H1 (cell line): ENCODE measurements at regions not wholly inside any gene's neighbourhood (a gene's known extent, or its start where the extent isn't known, plus 50 kb on each side); places are given as distances from the start of the nearest gene placed in this dataset.

Source experiments
- CTCF ChIA-PET: fragments of 300-600 bp; sonication (Branson Sonifier 250); formaldehyde crosslinking; loops from one replicate; lab custom pipeline; 2021; ENCODE audit not compliant: partially characterized antibody; lab: Charles Lee
- POLR2A ChIA-PET: fragments of 300-600 bp; sonication (Branson Sonifier 250); formaldehyde crosslinking; loops from one replicate; lab custom pipeline; 2021; ENCODE audit warnings: inconsistent platforms; ENCODE audit not compliant: partially characterized antibody; lab: Charles Lee
- DNase-seq, 2 experiments: peaks; one replicate each; pipeline versions ENCODE4 v3.0.0 to v3.0.0-alpha.2; 2010 to 2022; ENCODE audit warnings: low spot score in 2 of 2, low read depth in 1 of 2, mixed read lengths in 1 of 2
- FAIRE-seq: peaks from 2 replicates; lab custom pipeline; 2011; peaks lifted over from hg19 to GRCh38; lab: Jason Lieb, UNC
- H2AFZ ChIP-seq: 2 replicates; pipeline ENCODE4 v1.8.1; 2012; ENCODE audit warnings: low read length, inconsistent platforms
- H2AK5ac ChIP-seq: 2 replicates; pipeline ENCODE4 v1.6.1; 2013; ENCODE audit warnings: low read depth, low read length
- H2BK120ac ChIP-seq: replicated peaks from 2 replicates; pipeline ENCODE3; 2013; ENCODE audit warnings: low read depth, low read length, inconsistent platforms
- H2BK12ac ChIP-seq: 2 replicates; pipeline ENCODE4 v1.6.1; 2013; ENCODE audit warnings: low read depth, low read length
- H2BK15ac ChIP-seq: 2 replicates; pipeline ENCODE4 v1.6.1; 2013; ENCODE audit warnings: low read length
- H2BK20ac ChIP-seq: 2 replicates; pipeline ENCODE4 v1.6.1; 2013; ENCODE audit warnings: low read length
- H2BK5ac ChIP-seq: 2 replicates; pipeline ENCODE4 v1.6.1; 2013; ENCODE audit warnings: low read depth, low read length
- H3K14ac ChIP-seq: 2 replicates; pipeline ENCODE4 v1.6.1; 2013; ENCODE audit warnings: inconsistent platforms; ENCODE audit not compliant: insufficient read length
- H3K18ac ChIP-seq: 2 replicates; pipeline ENCODE4 v1.6.1; 2013; ENCODE audit warnings: low read length; ENCODE audit errors: extremely low read depth
- H3K23ac ChIP-seq: 2 replicates; pipeline ENCODE4 v1.6.1; 2013; ENCODE audit warnings: inconsistent platforms; ENCODE audit not compliant: insufficient read length
- H3K23me2 ChIP-seq: 2 replicates; pipeline ENCODE4 v1.6.1; 2013; ENCODE audit warnings: low read depth, low read length
- H3K27ac ChIP-seq: 2 replicates; pipeline ENCODE4 v1.6.1; 2011; ENCODE audit warnings: low read depth, low read length, inconsistent platforms
- H3K27me3 ChIP-seq, 4 experiments: replicated peaks in 1 of 4; 1 replicate in 1 of 4; 2 replicates in 3 of 4; pipeline versions ENCODE4 v1.6.1 to v1.8.1; 2011 to 2013; ENCODE audit warnings: low read length in 3 of 4, mild to moderate bottlenecking in 3 of 4, inconsistent platforms in 2 of 4, mixed read lengths in 2 of 4, moderate library complexity in 1 of 4; ENCODE audit not compliant: control insufficient read depth in 3 of 4, insufficient read depth in 3 of 4; ENCODE audit errors: extremely low read depth in 1 of 4
- H3K36me3 ChIP-seq, 4 experiments: 2 replicates each; pipeline versions ENCODE4 v1.6.1 to v1.8.1; 2011 to 2013; ENCODE audit warnings: mild to moderate bottlenecking in 4 of 4, low read length in 3 of 4, moderate library complexity in 2 of 4, control low read depth in 1 of 4, inconsistent platforms in 1 of 4; ENCODE audit not compliant: insufficient read depth in 4 of 4, control insufficient read depth in 2 of 4
- H3K4ac ChIP-seq: replicated peaks from 2 replicates; pipeline ENCODE3; 2013; ENCODE audit warnings: low read length, low read depth, mixed read lengths, inconsistent platforms; ENCODE audit not compliant: insufficient read length
- H3K4me1 ChIP-seq, 4 experiments: replicated peaks in 1 of 4; 1 replicate in 1 of 4; 2 replicates in 3 of 4; pipeline versions ENCODE4 v1.6.1 to v1.8.1; 2011 to 2013; ENCODE audit warnings: low read length in 3 of 4, inconsistent platforms in 2 of 4, mixed read lengths in 1 of 4; ENCODE audit not compliant: insufficient read depth in 4 of 4, control insufficient read depth in 3 of 4
- H3K4me2 ChIP-seq, 2 experiments: 2 replicates each; pipeline versions ENCODE4 v1.6.1 to v1.8.1; 2011 to 2013; ENCODE audit warnings: low read depth in 2 of 2, low read length in 2 of 2, control low read depth in 1 of 2, inconsistent platforms in 1 of 2, mild to moderate bottlenecking in 1 of 2; ENCODE audit not compliant: insufficient read depth in 1 of 2
- H3K4me3 ChIP-seq, 4 experiments: fragments of 200-600, 300-600 bp in 1 of 4; sonication (generic), shearing (Covaris generic), sonication (Bioruptor Twin) in 1 of 4; 2 replicates each; pipeline versions ENCODE4 v1.5.1 to v1.8.1; 2011 to 2016; ENCODE audit warnings: low read length in 4 of 4, low read depth in 3 of 4, control low read depth in 2 of 4, inconsistent platforms in 2 of 4, mild to moderate bottlenecking in 2 of 4, mixed read lengths in 1 of 4, moderate library complexity in 1 of 4; ENCODE audit not compliant: insufficient read depth in 2 of 4; ENCODE audit errors: extremely low read depth in 1 of 4
- H3K56ac ChIP-seq: replicated peaks from 2 replicates; pipeline ENCODE3; 2013; ENCODE audit warnings: low read depth, mild to moderate bottlenecking, mixed read lengths, low read length, inconsistent platforms; ENCODE audit not compliant: insufficient read length
- H3K79me1 ChIP-seq: 2 replicates; pipeline ENCODE4 v1.6.1; 2013; ENCODE audit warnings: low read depth, low read length, control low read depth
- H3K79me2 ChIP-seq, 2 experiments: 2 replicates each; pipeline versions ENCODE4 v1.6.1 to v1.8.1; 2012 to 2013; ENCODE audit warnings: low read length in 2 of 2, mild to moderate bottlenecking in 2 of 2, inconsistent platforms in 1 of 2; ENCODE audit not compliant: insufficient read depth in 2 of 2, control insufficient read depth in 1 of 2
- H3K9ac ChIP-seq, 4 experiments: replicated peaks in 1 of 4; 1 replicate in 1 of 4; 2 replicates in 3 of 4; pipeline versions ENCODE4 v1.6.1 to v1.8.1; 2011 to 2013; ENCODE audit warnings: low read depth in 3 of 4, low read length in 3 of 4, control low read depth in 2 of 4, mild to moderate bottlenecking in 2 of 4, moderate library complexity in 2 of 4, inconsistent platforms in 1 of 4; ENCODE audit errors: extremely low read depth in 1 of 4
- H3K9me3 ChIP-seq, 2 experiments: 2 replicates each; pipeline versions ENCODE4 v1.6.1 to v1.8.1; 2012 to 2013; ENCODE audit warnings: mild to moderate bottlenecking in 2 of 2, moderate library complexity in 2 of 2, control low read depth in 1 of 2, inconsistent platforms in 1 of 2, low read depth in 1 of 2, low read length in 1 of 2, mixed read lengths in 1 of 2; ENCODE audit not compliant: insufficient read depth in 2 of 2
- H4K20me1 ChIP-seq, 2 experiments: replicated peaks in 1 of 2; 2 replicates each; pipeline versions ENCODE3 to v1.8.1; 2011 to 2013; ENCODE audit warnings: inconsistent platforms in 2 of 2, low read length in 2 of 2, mild to moderate bottlenecking in 1 of 2; ENCODE audit not compliant: insufficient read depth in 2 of 2, control insufficient read depth in 1 of 2
- H4K5ac ChIP-seq: 2 replicates; pipeline ENCODE4 v1.6.1; 2013; ENCODE audit warnings: low read length, low read depth, mixed read lengths, inconsistent platforms; ENCODE audit not compliant: insufficient read length
- H4K8ac ChIP-seq: 2 replicates; pipeline ENCODE4 v1.8.0; 2013; ENCODE audit warnings: mild to moderate bottlenecking, moderate library complexity, low read length, inconsistent platforms; ENCODE audit not compliant: insufficient read depth; ENCODE audit errors: extremely low read depth
- H4K91ac ChIP-seq: replicated peaks from 2 replicates; pipeline ENCODE3; 2013; ENCODE audit warnings: low read length, mixed read lengths, inconsistent platforms; ENCODE audit not compliant: insufficient read length
- ATF2 ChIP-seq: IDR thresholded peaks from 2 replicates; pipeline ENCODE4 v1.6.1; 2012; ENCODE audit warnings: low read length, inconsistent platforms
- BCL11A ChIP-seq, 2 experiments: IDR thresholded peaks; one replicate each; pipeline ENCODE4 v1.6.1; 2011; ENCODE audit warnings: low read depth in 2 of 2, low read length in 2 of 2, mild to moderate bottlenecking in 2 of 2
- GTF2F1 ChIP-seq: IDR thresholded peaks from 2 replicates; pipeline ENCODE4 v1.6.1; 2012; ENCODE audit warnings: low read depth, low read length, improper control_type of control experiment, borderline replicate concordance
- MAFK ChIP-seq: IDR thresholded peaks from 2 replicates; pipeline ENCODE4 v1.6.1; 2012; ENCODE audit warnings: low read depth, mild to moderate bottlenecking, improper control_type of control experiment, low read length
- RAD21 ChIP-seq, 2 experiments: IDR thresholded peaks in 1 of 2; conservative IDR thresholded peaks in 1 of 2; 2 replicates each; pipeline ENCODE4 v1.6.1; 2011; ENCODE audit warnings: low read depth in 2 of 2, low read length in 2 of 2, improper control_type of control experiment in 1 of 2, inconsistent platforms in 1 of 2, mild to moderate bottlenecking in 1 of 2, moderate library complexity in 1 of 2
- SRF ChIP-seq: IDR thresholded peaks from 2 replicates; pipeline ENCODE4 v1.6.1; 2011; ENCODE audit warnings: mild to moderate bottlenecking, low read depth, low read length, moderate library complexity
- YY1 ChIP-seq: IDR thresholded peaks from 2 replicates; pipeline ENCODE4 v1.6.1; 2011; ENCODE audit warnings: low read depth, mild to moderate bottlenecking, low read length
- WGBS, 2 experiments: shearing (Covaris generic) in 1 of 2; methylation state at CpG; one replicate each; pipeline versions ENCODE4 v1.1.6 to v1.1.7; 2013 to 2015; ENCODE audit warnings: low lambda C conversion rate in 2 of 2, mixed read lengths in 2 of 2, inconsistent platforms in 1 of 2, low coverage in 1 of 2, missing lambda C conversion rate in 1 of 2; ENCODE audit not compliant: insufficient replicate concordance in 2 of 2, insufficient coverage in 1 of 2, insufficient read length in 1 of 2; ENCODE audit errors: extremely low coverage in 1 of 2, missing lambda C conversion rate in 1 of 2; 5-methylcytosine and 5-hydroxymethylcytosine counted together

- H3K79me1 ChIP-seq: no peaks in the 10 kb centered on the region
- H3K9ac ChIP-seq: no peak overlapping the region
- TF ChIP-seq MAFK: no peak
- no peak for TF ChIP-seq YY1
- no peak for TF ChIP-seq RAD21 (IDR thresholded peaks at IDR 0.05 in 1 of 2, conservative IDR thresholded peaks at IDR 0.05 in 1 of 2; ENCODE audit: low read depth in 2 of 2, low read length in 2 of 2)
- no peak for TF ChIP-seq BCL11A (IDR thresholded peaks at IDR 0.05; ENCODE audit: low read depth in 2 of 2, low read length in 2 of 2)
- no peak for TF ChIP-seq SRF
- TF ChIP-seq GTF2F1: no peak
- TF ChIP-seq ATF2: no peak
- H4K8ac ChIP-seq: no peak overlapping the region
- CTCF ChIA-PET: no interaction called here
- H3K23ac ChIP-seq: no peak overlapping the region
- H3K18ac ChIP-seq: no peak overlapping the region
- H3K4me2 ChIP-seq: no peak overlapping the region
- DNase-seq (no peak), FAIRE-seq (no peak)
- no peak overlapping the region for H3K4ac ChIP-seq
- H2BK120ac ChIP-seq: no peak overlapping the region
- H2BK15ac ChIP-seq: no peak overlapping the region
- no peak overlapping the region for H4K5ac ChIP-seq
- H4K91ac ChIP-seq: no peak overlapping the region
- H4K20me1 ChIP-seq: peaks cover 0 to 2% of the 10 kb centered on the region in 2 experiments
- H3K27ac ChIP-seq: no peak overlapping the region
- POLR2A ChIA-PET: no interaction called here
- no peak overlapping the region for H2BK20ac ChIP-seq
- H3K9me3 ChIP-seq: peaks cover 0 to 3% of the 10 kb centered on the region in 2 experiments; a peak in 1 of 4 replicates
- H3K4me3 ChIP-seq: no peak overlapping the region
- no peak overlapping the region for H2BK5ac ChIP-seq
- no peaks in the 10 kb centered on the region for H3K79me2 ChIP-seq
- no peak overlapping the region for H3K14ac ChIP-seq
- H2BK12ac ChIP-seq: no peak overlapping the region
- H2AFZ ChIP-seq: no peak overlapping the region
- no peaks in the 10 kb centered on the region for H3K36me3 ChIP-seq
- peaks cover 5% of the 10 kb centered on the region; the same call in 1 of the 2 replicates for H3K23me2 ChIP-seq
- WGBS, 2 experiments: 96% methylated on average over 3 of the region's 3 CpGs; no CpG with 5 or more reads in 1 of the 2 experiments
- H3K56ac ChIP-seq: no peak overlapping the region
- no peaks in the 10 kb centered on the region for H3K27me3 ChIP-seq
- no peak overlapping the region for H2AK5ac ChIP-seq
- 0 out of 7 replicates have a peak, but pooled peaks cover 0 to 2% (median 0%) of the 10 kb centered on the region in 4 experiments for H3K4me1 ChIP-seq
Observed at GRCh38 chr6:165752451-165752850, 89.4 kb upstream of the PDE10A start.
